ENCODE measurements at regions not wholly inside any gene's neighbourhood (a gene's known extent, or its start where the extent isn't known, plus 50 kb on each side); places are given as distances from the start of the nearest gene placed in this dataset.

DNA sequence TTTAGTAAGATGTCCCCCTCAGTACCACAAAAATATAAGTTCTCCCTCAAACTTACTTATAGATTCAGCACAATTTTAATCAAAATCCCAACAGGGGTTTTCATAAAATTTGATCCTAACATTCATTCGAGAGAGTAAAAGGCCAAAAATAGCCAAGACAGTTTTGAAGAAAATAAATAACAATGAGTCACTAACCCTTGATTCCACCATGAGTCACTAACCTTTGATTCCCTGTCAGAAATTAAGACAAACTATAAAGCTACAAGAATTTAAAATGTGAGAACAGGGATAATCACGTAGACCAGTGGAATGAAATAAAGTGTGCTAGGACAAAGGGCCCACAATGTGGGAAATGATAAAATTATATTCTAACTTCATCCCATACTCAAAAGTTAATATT lies 320.3 kb downstream of the SUCLA2 start:
- H3K79me1 ChIP-seq (ENCODE audit: low read depth in 1 of 2, low read length in 2 of 2): no peaks in the 10 kb centered on the region
- H2BK20ac ChIP-seq (ENCODE audit: low read depth, low read length): peak overlapping the region; percentile 72; the same call in 1 of the 2 replicates
- CTCF ChIA-PET: no interaction called here
- dilution Hi-C loops (cut with HindIII; ENCODE audit: low sequenced_read_pairs, unreplicated experiment): no loop called here
- peaks cover 7% of the 10 kb centered on the region; the same call in 1 of the 2 replicates for H3K4me1 ChIP-seq (ENCODE audit: control insufficient read depth, insufficient read depth, low read length)
- peak overlapping the region; percentile 58; the same call in 1 of the 2 replicates for H2BK120ac ChIP-seq (ENCODE audit: low read depth, low read length)
- in situ Hi-C loops (cut with MboI; ENCODE audit: low sequenced_read_pairs): no loop called here
- no peak overlapping the region for H4K91ac ChIP-seq (ENCODE audit: insufficient read depth, low read depth, low read length)
- peak overlapping the region; percentile 55; the same call in 1 of the 2 replicates for H3K4ac ChIP-seq (ENCODE audit: low read depth, low read length)
- no peaks in the 10 kb centered on the region for H3K27me3 ChIP-seq (ENCODE audit: control insufficient read depth, insufficient read depth, low read length)
- peak overlapping the region; percentile 85; the same call in 1 of the 3 replicates for H2BK15ac ChIP-seq (ENCODE audit: low read depth, low read length)
- 0 out of 2 replicates have a peak, but pooled peaks cover 2% of the 10 kb centered on the region for H3K9me1 ChIP-seq (ENCODE audit: insufficient read depth, low read length)
- peak overlapping the region; percentile 43 for H2BK5ac ChIP-seq (ENCODE audit: low read depth, low read length, poor library complexity, severe bottlenecking)
- H3K9ac ChIP-seq (ENCODE audit: low read depth, low read length): no peak overlapping the region
- no peaks in the 10 kb centered on the region for H3K36me3 ChIP-seq (ENCODE audit: control insufficient read depth, insufficient read depth, low read length)
- H3K14ac ChIP-seq (replicated peaks; ENCODE audit: low read depth, low read length): 0 out of 2 replicates have a peak overlapping the region, but pooled peaks have one; percentile 6
- no peak overlapping the region for H2AK9ac ChIP-seq (replicated peaks; ENCODE audit: low read depth, low read length, poor library complexity)
- H3K9me3 ChIP-seq (ENCODE audit: control insufficient read depth, insufficient read depth, low read length): peaks cover 2% of the 10 kb centered on the region; the same call in 1 of the 2 replicates
- H3K56ac ChIP-seq (ENCODE audit: extremely low read depth, insufficient read depth, low read length): no peak overlapping the region
- BruUV-seq (replicated peaks): no TSS peak
- ATAC-seq (ENCODE audit: low read depth) (no peak), DNase-seq (peak; percentile 50)
- no peak overlapping the region for H3K4me2 ChIP-seq (ENCODE audit: low read depth, low read length)
- POLR2A ChIA-PET (ENCODE audit: unreplicated experiment): no interaction called here
- H3K23ac ChIP-seq (ENCODE audit: low read depth, low read length): no peak overlapping the region
- no peak overlapping the region for H3K27ac ChIP-seq (ENCODE audit: insufficient read depth, low read length)
- H2AFZ ChIP-seq (replicated peaks; ENCODE audit: low read length, poor library complexity): no peak overlapping the region
- intact Hi-C loops (cut with micrococcal nuclease): no loop called here
- 0 out of 2 replicates have a peak overlapping the region, but pooled peaks have one; percentile 46 for H2AK5ac ChIP-seq (ENCODE audit: low read depth, low read length)
- TF ChIP-seq, protein P1, sequence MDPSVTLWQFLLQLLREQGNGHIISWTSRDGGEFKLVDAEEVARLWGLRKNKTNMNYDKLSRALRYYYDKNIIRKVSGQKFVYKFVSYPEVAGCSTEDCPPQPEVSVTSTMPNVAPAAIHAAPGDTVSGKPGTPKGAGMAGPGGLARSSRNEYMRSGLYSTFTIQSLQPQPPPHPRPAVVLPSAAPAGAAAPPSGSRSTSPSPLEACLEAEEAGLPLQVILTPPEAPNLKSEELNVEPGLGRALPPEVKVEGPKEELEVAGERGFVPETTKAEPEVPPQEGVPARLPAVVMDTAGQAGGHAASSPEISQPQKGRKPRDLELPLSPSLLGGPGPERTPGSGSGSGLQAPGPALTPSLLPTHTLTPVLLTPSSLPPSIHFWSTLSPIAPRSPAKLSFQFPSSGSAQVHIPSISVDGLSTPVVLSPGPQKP (IDR thresholded peaks at IDR 0.05; ENCODE audit: borderline replicate concordance, low read depth, low read length): no peak
- TF ChIP-seq FOS (IDR thresholded peaks at IDR 0.05; ENCODE audit: low read depth, low read length): peak; percentile 67
- TF ChIP-seq, protein P2, sequence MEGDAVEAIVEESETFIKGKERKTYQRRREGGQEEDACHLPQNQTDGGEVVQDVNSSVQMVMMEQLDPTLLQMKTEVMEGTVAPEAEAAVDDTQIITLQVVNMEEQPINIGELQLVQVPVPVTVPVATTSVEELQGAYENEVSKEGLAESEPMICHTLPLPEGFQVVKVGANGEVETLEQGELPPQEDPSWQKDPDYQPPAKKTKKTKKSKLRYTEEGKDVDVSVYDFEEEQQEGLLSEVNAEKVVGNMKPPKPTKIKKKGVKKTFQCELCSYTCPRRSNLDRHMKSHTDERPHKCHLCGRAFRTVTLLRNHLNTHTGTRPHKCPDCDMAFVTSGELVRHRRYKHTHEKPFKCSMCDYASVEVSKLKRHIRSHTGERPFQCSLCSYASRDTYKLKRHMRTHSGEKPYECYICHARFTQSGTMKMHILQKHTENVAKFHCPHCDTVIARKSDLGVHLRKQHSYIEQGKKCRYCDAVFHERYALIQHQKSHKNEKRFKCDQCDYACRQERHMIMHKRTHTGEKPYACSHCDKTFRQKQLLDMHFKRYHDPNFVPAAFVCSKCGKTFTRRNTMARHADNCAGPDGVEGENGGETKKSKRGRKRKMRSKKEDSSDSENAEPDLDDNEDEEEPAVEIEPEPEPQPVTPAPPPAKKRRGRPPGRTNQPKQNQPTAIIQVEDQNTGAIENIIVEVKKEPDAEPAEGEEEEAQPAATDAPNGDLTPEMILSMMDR (conservative IDR thresholded peaks at IDR 0.05; ENCODE audit: low read depth, low read length): no peak
- no CpG with 5 or more reads among the region's 2 CpGs for WGBS, 2 experiments (ENCODE audit: extremely low coverage in 2 of 2, insufficient read length in 1 of 2)
- H4K20me1 ChIP-seq (ENCODE audit: insufficient read depth, low read length): no peaks in the 10 kb centered on the region
- no peak overlapping the region for H3K4me3 ChIP-seq (ENCODE audit: insufficient read depth, low read depth, low read length)
- H4K5ac ChIP-seq (ENCODE audit: low read depth, low read length): no peak overlapping the region
- peak overlapping the region; percentile 20; the same call in 1 of the 2 replicates for H3K18ac ChIP-seq (ENCODE audit: low read depth, low read length)
- no peak overlapping the region for H4K8ac ChIP-seq (ENCODE audit: low read depth in 2 of 2, low read length in 2 of 2)
